GM12878 (cell line): ENCODE measurements at regions not wholly inside any gene's neighbourhood (a gene's known extent, or its start where the extent isn't known, plus 50 kb on each side); places are given as distances from the start of the nearest gene placed in this dataset.

Source experiments
- ATAC-seq: fragments of 200-7000 bp; cut with Tn5 transposase; 3 replicates; pipeline ENCODE4 v1.9.1; 2020; ENCODE audit warnings: mild to moderate bottlenecking, moderate library complexity
- BruUV-seq: library from RNA; stranded (reverse); fragments of 400-500 nt; replicated peaks from 2 replicates; lab custom pipeline; 2021; lab: Mats Ljungman, UMichigan
- CTCF ChIA-PET: fragments of 300-600 bp; sonication (Branson Sonifier 250); formaldehyde crosslinking; extraction: SDS; loops from one replicate; lab custom pipeline; 2021; ENCODE audit warnings: inconsistent platforms; lab: Yijun Ruan, JAX
- POLR2A ChIA-PET: fragments of 350-600 bp; formaldehyde crosslinking; extraction: SDS; loops from one replicate; lab custom pipeline; 2021; ENCODE audit warnings: inconsistent platforms; lab: Charles Lee
- RAD21 ChIA-PET: fragments of 300-600 bp; sonication (Branson Sonifier 250); formaldehyde crosslinking; loops from one replicate; lab custom pipeline; 2023; ENCODE audit warnings: antibody characterized with exemption; ENCODE audit not compliant: unreplicated experiment; lab: Charles Lee
- SMC1A ChIA-PET: fragments of 300-600 bp; sonication (Branson Sonifier 250); formaldehyde crosslinking; loops from one replicate; lab custom pipeline; 2023; ENCODE audit not compliant: unreplicated experiment, uncharacterized antibody; lab: Charles Lee
- DNase-seq: peaks from one replicate; pipeline ENCODE4 v3.0.0-alpha.2; 2011; ENCODE audit warnings: low read depth, low spot score
- FAIRE-seq: peaks from 3 replicates; lab custom pipeline; 2011; peaks lifted over from hg19 to GRCh38; lab: Jason Lieb, UNC
- H2AFZ ChIP-seq: 2 replicates; pipeline ENCODE4 v1.6.0; 2011; ENCODE audit warnings: low read depth, low read length, control low read depth; ENCODE audit not compliant: control insufficient read depth
- H3K27ac ChIP-seq: 2 replicates; pipeline ENCODE4 v1.5.1; 2011; ENCODE audit warnings: control low read depth; ENCODE audit not compliant: control insufficient read depth, insufficient read depth
- H3K27me3 ChIP-seq, 2 experiments: replicated peaks in 1 of 2; 2 replicates each; pipeline versions ENCODE4 v1.6.0 to v1.6.1; 2011; ENCODE audit warnings: low read length in 1 of 2; ENCODE audit not compliant: control insufficient read depth in 2 of 2, insufficient read depth in 2 of 2
- H3K36me3 ChIP-seq, 2 experiments: 2 replicates each; pipeline ENCODE4 v1.5.1; 2011; ENCODE audit warnings: low read length in 1 of 2; ENCODE audit not compliant: control insufficient read depth in 2 of 2, insufficient read depth in 2 of 2
- H3K4me1 ChIP-seq: 2 replicates; pipeline ENCODE4 v1.6.1; 2011; ENCODE audit warnings: mild to moderate bottlenecking, low read length, moderate library complexity, mixed read lengths; ENCODE audit not compliant: control insufficient read depth, insufficient read depth
- H3K4me2 ChIP-seq: 2 replicates; pipeline ENCODE4 v1.6.0; 2011; ENCODE audit warnings: control low read depth; ENCODE audit not compliant: control insufficient read depth, insufficient read depth
- H3K4me3 ChIP-seq: fragments of 200-600 bp; sonication (generic); 2 replicates; pipeline ENCODE4 v1.5.1; 2016
- H3K79me2 ChIP-seq: 2 replicates; pipeline ENCODE4 v1.6.0; 2011; ENCODE audit warnings: low read length; ENCODE audit not compliant: control insufficient read depth, insufficient read depth
- H3K9ac ChIP-seq: 2 replicates; pipeline ENCODE4 v1.8.0; 2011; ENCODE audit warnings: low read length, control low read depth, mixed read lengths; ENCODE audit not compliant: control insufficient read depth, insufficient read depth
- H3K9me3 ChIP-seq: replicated peaks from 3 replicates; pipeline ENCODE4 v1.5.1; 2011; ENCODE audit warnings: mild to moderate bottlenecking, low read length; ENCODE audit not compliant: control insufficient read depth, insufficient read depth
- H4K20me1 ChIP-seq: 2 replicates; pipeline ENCODE4 v1.6.0; 2011; ENCODE audit not compliant: control insufficient read depth, insufficient read depth
- ATF7 ChIP-seq: fragments of 450-650 bp; IDR thresholded peaks from 2 replicates; pipeline ENCODE4 v1.6.1; 2016; ENCODE audit warnings: low read depth, mild to moderate bottlenecking
- MEF2B ChIP-seq: fragments of 450-650 bp; IDR thresholded peaks from 2 replicates; pipeline ENCODE4 v1.6.1; 2018; ENCODE audit warnings: mild to moderate bottlenecking, moderate library complexity; ENCODE audit not compliant: partially characterized antibody, poor library complexity, severe bottlenecking
- SIN3A ChIP-seq: IDR thresholded peaks from 2 replicates; pipeline ENCODE4 v1.6.1; 2012; ENCODE audit warnings: low read depth, low read length, improper control_type of control experiment
- STAT1 ChIP-seq: fragments of 450-650 bp; conservative IDR thresholded peaks from 2 replicates; pipeline ENCODE4 v1.6.1; 2014; ENCODE audit warnings: antibody characterized with exemption, mild to moderate bottlenecking
- WGBS: methylation state at CpG from one replicate; pipeline ENCODE4 v1.1.6; 2016; ENCODE audit warnings: low lambda C conversion rate; ENCODE audit not compliant: insufficient replicate concordance, insufficient coverage; ENCODE audit errors: missing lambda C conversion rate; 5-methylcytosine and 5-hydroxymethylcytosine counted together
- in situ Hi-C: fragments of 300-500 bp; cut with MboI; formaldehyde crosslinking; loops from 9 replicates; pipeline ENCODE4 v1.14.3; 2018; ENCODE audit warnings: mixed read lengths
- intact Hi-C: fragments of 100-400 bp; cut with micrococcal nuclease; formaldehyde crosslinking; loops from one replicate; pipeline ENCODE4 v1.14.2; 2022; ENCODE audit not compliant: unreplicated experiment
- TF ChIP-seq, protein P1 (sequence below): fragments of 450-650 bp; formaldehyde crosslinking; IDR thresholded peaks from 2 replicates; pipeline ENCODE4 v1.4.0; 2022; ENCODE audit warnings: mild to moderate bottlenecking, moderate library complexity

DNA sequence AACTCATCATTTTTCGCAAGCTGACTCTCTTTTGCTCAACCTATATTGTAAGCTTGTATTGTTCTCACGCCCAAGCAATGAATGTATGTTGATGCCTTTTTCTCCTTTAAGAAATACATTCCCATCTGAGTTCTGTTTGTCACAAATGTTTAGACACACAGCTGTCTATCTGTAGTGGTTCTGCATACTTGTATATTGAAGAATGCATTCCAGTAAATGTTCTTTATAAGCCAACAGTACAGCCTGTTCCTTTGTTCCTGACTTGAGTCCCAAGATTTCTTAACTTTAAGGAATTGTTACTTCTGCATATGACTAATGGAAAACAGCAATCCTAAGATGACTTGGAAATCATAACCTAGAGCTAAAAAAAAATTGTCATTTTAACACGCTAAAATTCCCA is 849.1 kb upstream of the POU3F3 start (continued):
- TF ChIP-seq, protein P1, sequence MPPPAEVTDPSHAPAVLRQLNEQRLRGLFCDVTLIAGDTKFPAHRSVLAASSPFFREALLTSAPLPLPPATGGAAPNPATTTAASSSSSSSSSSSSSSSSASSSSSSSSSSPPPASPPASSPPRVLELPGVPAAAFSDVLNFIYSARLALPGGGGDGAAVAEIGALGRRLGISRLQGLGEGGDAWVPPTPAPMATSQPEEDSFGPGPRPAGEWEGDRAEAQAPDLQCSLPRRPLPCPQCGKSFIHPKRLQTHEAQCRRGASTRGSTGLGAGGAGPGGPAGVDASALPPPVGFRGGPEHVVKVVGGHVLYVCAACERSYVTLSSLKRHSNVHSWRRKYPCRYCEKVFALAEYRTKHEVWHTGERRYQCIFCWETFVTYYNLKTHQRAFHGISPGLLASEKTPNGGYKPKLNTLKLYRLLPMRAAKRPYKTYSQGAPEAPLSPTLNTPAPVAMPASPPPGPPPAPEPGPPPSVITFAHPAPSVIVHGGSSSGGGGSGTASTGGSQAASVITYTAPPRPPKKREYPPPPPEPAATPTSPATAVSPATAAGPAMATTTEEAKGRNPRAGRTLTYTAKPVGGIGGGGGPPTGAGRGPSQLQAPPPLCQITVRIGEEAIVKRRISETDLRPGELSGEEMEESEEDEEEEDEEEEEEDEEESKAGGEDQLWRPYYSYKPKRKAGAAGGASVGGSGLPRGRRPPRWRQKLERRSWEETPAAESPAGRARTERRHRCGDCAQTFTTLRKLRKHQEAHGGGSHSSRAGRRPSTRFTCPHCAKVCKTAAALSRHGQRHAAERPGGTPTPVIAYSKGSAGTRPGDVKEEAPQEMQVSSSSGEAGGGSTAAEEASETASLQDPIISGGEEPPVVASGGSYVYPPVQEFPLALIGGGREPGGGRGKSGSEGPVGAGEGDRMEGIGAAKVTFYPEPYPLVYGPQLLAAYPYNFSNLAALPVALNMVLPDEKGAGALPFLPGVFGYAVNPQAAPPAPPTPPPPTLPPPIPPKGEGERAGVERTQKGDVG (CRISPR knock-in tag) = no peak
- TF ChIP-seq MEF2B = no peak

DNA sequence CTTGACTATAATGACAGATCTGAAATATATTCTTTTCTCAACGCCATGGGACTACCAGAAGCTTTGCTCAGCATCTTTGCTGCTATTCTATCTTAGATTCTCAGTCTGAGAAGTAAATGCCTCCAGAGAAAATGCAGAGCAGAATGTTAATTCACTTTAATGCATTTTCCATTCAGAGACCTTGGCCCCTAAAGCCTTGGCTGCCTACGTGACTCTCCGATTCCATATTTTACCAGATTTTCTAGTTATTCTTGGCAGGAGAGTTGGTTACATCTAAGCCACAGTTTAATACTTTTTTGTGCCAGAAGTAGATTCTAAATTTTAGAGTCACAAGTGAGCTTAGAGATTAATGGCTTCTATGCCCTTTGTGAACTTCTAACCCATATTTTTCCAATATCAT is 837.1 kb upstream of the POU3F3 start:
- Histone ChIP-seq H3K27ac (no peak overlapping the region), H4K20me1 (no peaks in the 10 kb centered on the region), H3K79me2 (no peaks in the 10 kb centered on the region), H3K4me1 (no peaks in the 10 kb centered on the region), H3K9me3 (no peaks in the 10 kb centered on the region), H2AFZ (no peak overlapping the region), H3K4me3 (no peak overlapping the region), H3K9ac (no peak overlapping the region), H3K4me2 (no peak overlapping the region), H3K27me3 (no peaks in the 10 kb centered on the region), H3K36me3 (no peaks in the 10 kb centered on the region)
- TF ChIP-seq ATF7 (no peak), STAT1 (no peak), SIN3A (no peak)
- in situ Hi-C loops (no loop called here), intact Hi-C loops (no loop called here)
- BruUV-seq = no TSS peak
- ChIA-PET CTCF (no interaction called here), SMC1A (no interaction called here), RAD21 (no interaction called here), POLR2A (no interaction called here)
- ATAC-seq = no peak
- FAIRE-seq = no peak
- WGBS = 43% methylated on average over 3 of the region's 3 CpGs
- DNase-seq = no peak
